ENCODE measurements at regions not wholly inside any gene's neighbourhood (a gene's known extent, or its start where the extent isn't known, plus 50 kb on each side); places are given as distances from the start of the nearest gene placed in this dataset.
A peak's percentile ranks its signal among the peaks of the same experiment; 100 is the strongest.

- Mint-ChIP-seq H3K9me3 (peaks cover 3 to 9% of the 10 kb centered on the region in 2 donors), H3K4me3 (no peak overlapping the region), H3K36me3 (ENCODE audit: insufficient read depth in 2 of 2) (peaks cover 0 to 9% of the 10 kb centered on the region in 2 donors), H3K27me3 (ENCODE audit: low read depth) (no peaks in the 10 kb centered on the region), H3K27ac (no peak overlapping the region), H3K4me1 (ENCODE audit: low read depth) (peaks cover 7% of the 10 kb centered on the region)
- no peak for ATAC-seq (replicated peaks in 1 of 2)
- no peak for DNase-seq
Measured at GRCh38 chr2:12795851-12796250, 79.1 kb downstream of the TRIB2 start.

DNA sequence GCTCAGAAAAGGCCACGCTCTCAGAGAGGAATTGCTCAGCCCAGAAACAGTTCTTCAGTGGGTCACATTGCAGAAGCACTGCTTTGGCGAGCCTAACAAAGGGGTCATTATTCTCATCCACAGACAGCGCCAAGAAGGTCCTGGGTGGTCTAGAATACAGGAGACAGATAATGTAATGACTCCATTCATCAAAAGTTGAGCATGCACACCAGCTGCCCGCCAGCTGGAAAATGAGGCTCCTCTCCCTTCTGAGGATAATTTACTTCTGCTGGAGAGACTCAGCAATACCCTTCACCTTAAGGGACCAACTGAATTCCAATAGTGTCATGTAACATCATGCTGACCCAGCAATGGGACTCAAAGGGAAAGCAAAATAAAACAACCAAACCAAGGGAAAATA is 79.9 kb downstream of the TRIB2 start:
- peaks cover 8 to 14% of the 10 kb centered on the region in 2 donors for H3K9me3 Mint-ChIP-seq
- H3K27me3 Mint-ChIP-seq (ENCODE audit: low read depth) = no peaks in the 10 kb centered on the region

GRCh38 chr2:12797815-12798214 is 81.1 kb downstream of the TRIB2 start:
- H3K4me3 Mint-ChIP-seq = no peak overlapping the region
- peaks cover 7% of the 10 kb centered on the region for H3K4me1 Mint-ChIP-seq (ENCODE audit: low read depth)
- no peak for ATAC-seq (replicated peaks in 1 of 2)
- H3K27ac Mint-ChIP-seq = no peak overlapping the region
- no peaks in the 10 kb centered on the region for H3K27me3 Mint-ChIP-seq (ENCODE audit: low read depth)
- DNase-seq = no peak
- peaks cover 13 to 23% of the 10 kb centered on the region in 2 donors for H3K9me3 Mint-ChIP-seq
- H3K36me3 Mint-ChIP-seq (ENCODE audit: insufficient read depth in 2 of 2) = peaks cover 10 to 19% of the 10 kb centered on the region in 2 donors

More for the DNA sequence above, 79.9 kb downstream of the TRIB2 start:
- no peak overlapping the region for H3K4me3 Mint-ChIP-seq
- no peak for DNase-seq
- H3K36me3 Mint-ChIP-seq (ENCODE audit: insufficient read depth in 2 of 2) = peaks cover 4 to 14% of the 10 kb centered on the region in 2 donors
- H3K4me1 Mint-ChIP-seq (ENCODE audit: low read depth) = peaks cover 7% of the 10 kb centered on the region
- H3K27ac Mint-ChIP-seq = no peak overlapping the region
- no peak for ATAC-seq (replicated peaks in 1 of 2)

DNA sequence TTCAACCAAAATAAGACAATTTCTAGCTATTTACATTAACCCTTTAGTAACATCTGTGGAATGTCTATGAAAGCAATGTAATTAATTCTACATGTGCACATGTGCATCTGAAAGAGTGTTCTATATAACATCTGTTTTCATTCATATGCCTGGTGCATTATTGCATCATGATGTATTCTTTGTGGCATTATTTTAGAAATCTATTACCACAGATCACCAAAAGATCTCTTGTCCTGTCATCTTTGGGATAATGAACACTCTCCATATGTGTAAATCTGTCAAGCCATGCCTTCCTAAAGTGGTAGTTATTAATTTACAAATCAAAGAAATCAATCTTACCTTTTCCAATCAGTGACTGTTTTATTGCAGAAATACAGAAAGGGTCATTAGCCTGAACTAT is 86.9 kb downstream of the TRIB2 start:
- H3K9me3 Mint-ChIP-seq = peaks cover 13 to 23% of the 10 kb centered on the region in 2 donors
- peaks cover 5% of the 10 kb centered on the region for H3K4me1 Mint-ChIP-seq (ENCODE audit: low read depth)
- DNase-seq = no peak
- peaks cover 11% of the 10 kb centered on the region for H3K27me3 Mint-ChIP-seq (ENCODE audit: low read depth)
- H3K36me3 Mint-ChIP-seq (ENCODE audit: insufficient read depth in 2 of 2) = peaks cover 10 to 19% of the 10 kb centered on the region in 2 donors
- no peak for ATAC-seq (replicated peaks in 1 of 2)
- no peak overlapping the region for H3K27ac Mint-ChIP-seq
- no peak overlapping the region for H3K4me3 Mint-ChIP-seq

GRCh38 chr2:12804091-12804856 is 87.5 kb downstream of the TRIB2 start:
- ATAC-seq (replicated peaks in 1 of 2) (no peak), DNase-seq (no peak)
- Mint-ChIP-seq H3K9me3 (peaks cover 10 to 21% of the 10 kb centered on the region in 2 donors), H3K36me3 (ENCODE audit: insufficient read depth in 2 of 2) (peaks cover 10 to 15% of the 10 kb centered on the region in 2 donors), H3K27ac (no peak overlapping the region), H3K27me3 (ENCODE audit: low read depth) (peaks cover 12% of the 10 kb centered on the region), H3K4me1 (ENCODE audit: low read depth) (peaks cover 5% of the 10 kb centered on the region), H3K4me3 (no peak overlapping the region)

DNA sequence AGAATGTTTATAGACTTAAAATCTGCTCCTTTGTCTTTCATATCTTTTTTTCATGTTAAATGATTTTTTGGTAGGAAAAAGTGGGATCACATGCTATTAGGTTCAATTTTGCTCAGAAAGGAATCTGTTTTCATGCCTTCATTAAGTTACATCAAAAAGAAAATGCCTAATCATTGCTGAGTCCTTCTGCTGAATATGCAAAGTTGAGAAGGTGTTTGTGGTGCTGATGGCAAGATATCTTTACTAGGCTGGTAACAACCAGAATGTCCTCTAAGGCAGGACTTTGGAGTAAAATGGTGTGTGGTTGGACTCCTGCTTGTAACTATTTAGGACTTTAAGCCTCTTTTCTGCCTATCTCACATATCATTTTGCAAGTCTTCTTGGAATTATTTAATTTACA is 88.3 kb downstream of the TRIB2 start:
- H3K27me3 Mint-ChIP-seq (ENCODE audit: low read depth) = peaks cover 18% of the 10 kb centered on the region
- peaks cover 10 to 14% of the 10 kb centered on the region in 2 donors for H3K36me3 Mint-ChIP-seq (ENCODE audit: insufficient read depth in 2 of 2)
- peaks cover 5% of the 10 kb centered on the region for H3K4me1 Mint-ChIP-seq (ENCODE audit: low read depth)
- DNase-seq = no peak
- H3K27ac Mint-ChIP-seq = no peak overlapping the region
- ATAC-seq (replicated peaks in 1 of 2) = no peak
- no peak overlapping the region for H3K4me3 Mint-ChIP-seq
- H3K9me3 Mint-ChIP-seq = peaks cover 10 to 20% of the 10 kb centered on the region in 2 donors

DNA sequence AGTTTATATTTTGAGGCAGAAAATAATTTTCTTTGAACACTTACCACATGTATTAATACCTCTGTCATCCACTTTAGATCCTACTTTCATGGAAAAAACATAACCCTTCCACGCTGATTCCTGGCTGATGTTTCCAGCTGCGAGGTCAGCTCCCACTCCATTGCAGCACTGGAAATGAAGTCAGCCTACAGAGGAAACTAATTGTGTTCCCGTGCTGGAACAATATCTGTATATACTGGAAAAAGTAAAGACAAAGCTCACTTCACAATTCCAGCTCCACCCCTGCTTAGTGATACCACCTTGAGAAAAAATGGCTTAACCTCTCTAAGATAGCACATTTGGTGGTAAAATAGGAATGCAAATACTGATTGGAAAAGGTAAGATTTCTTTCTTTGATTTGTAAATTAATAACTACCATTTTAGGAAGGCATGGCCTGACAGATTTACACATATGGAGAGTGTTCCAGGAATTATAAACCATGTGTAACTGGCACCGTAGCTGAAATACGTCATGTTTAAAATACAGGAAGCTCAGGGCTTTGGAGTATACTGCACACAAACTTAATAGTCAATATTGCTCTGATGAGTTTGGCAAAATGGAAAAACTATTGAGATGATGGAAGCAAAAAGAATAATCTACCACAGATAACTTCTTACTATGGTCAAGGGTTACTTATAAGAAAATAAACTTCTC is 90.0 kb downstream of the TRIB2 start:
- H3K9me3 Mint-ChIP-seq = peaks cover 5 to 8% of the 10 kb centered on the region in 2 donors
- ATAC-seq (replicated peaks in 1 of 2) = no peak
- H3K36me3 Mint-ChIP-seq (ENCODE audit: insufficient read depth in 2 of 2) = peaks cover 5 to 6% of the 10 kb centered on the region in 2 donors
- no peak for DNase-seq
- no peak overlapping the region for H3K27ac Mint-ChIP-seq
- peaks cover 18% of the 10 kb centered on the region for H3K27me3 Mint-ChIP-seq (ENCODE audit: low read depth)
- no peak overlapping the region for H3K4me3 Mint-ChIP-seq
- H3K4me1 Mint-ChIP-seq (ENCODE audit: low read depth) = peaks cover 5% of the 10 kb centered on the region

DNA sequence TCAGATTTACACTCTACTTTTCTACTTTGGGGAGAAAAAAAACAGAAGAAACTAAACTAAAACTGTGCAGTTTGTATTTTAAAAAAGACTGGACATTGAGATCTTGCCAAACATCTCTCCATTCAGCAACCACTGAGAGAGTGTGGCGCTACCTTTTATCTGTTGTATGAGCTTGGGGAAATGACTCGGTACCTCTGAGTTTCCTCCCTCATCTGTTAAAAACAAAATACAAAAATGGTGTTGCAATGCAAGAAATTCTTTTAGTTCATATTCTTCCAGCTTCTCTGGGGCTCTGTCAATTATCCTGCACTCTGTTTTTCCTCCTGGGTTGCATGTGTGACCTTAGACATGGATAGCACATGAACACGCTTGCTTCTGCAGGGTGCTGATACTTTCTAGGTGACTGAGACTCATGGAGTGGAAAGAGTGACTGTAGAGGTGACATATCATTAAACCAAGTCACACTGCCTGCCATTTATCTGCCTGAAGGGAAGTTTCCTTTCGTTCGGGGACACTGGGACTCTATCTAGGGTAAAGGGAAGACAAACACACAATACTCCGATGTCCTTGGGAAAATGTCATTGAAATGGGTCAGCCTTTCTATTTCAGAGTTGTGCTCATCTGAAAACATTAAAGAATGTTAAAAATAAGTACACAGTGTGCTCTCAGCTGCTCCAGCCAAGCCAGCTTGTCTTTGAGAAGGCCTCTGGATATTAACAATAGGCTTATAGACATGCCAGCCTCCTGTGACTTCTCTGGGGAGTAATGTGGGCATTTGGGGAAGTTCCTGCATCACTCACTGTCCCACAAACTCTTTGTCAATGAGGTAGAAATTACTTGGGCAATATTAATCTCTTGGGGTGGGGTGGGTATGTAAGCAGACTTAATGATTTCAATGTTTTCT is 91.4 kb downstream of the TRIB2 start:
- ATAC-seq (replicated peaks in 1 of 2) (no peak), DNase-seq (no peak)
- H3K9me3 Mint-ChIP-seq = no peaks in the 10 kb centered on the region
- H3K36me3 Mint-ChIP-seq (ENCODE audit: insufficient read depth in 2 of 2) = no peaks in the 10 kb centered on the region
- H3K27ac Mint-ChIP-seq = no peak overlapping the region
- peaks cover 5% of the 10 kb centered on the region for H3K4me1 Mint-ChIP-seq (ENCODE audit: low read depth)
- no peak overlapping the region for H3K4me3 Mint-ChIP-seq
- H3K27me3 Mint-ChIP-seq (ENCODE audit: low read depth) = peaks cover 18% of the 10 kb centered on the region

GRCh38 chr2:12809526-12809925 is 92.8 kb downstream of the TRIB2 start:
- DNase-seq (no peak), ATAC-seq (replicated peaks in 1 of 2) (no peak)
- Mint-ChIP-seq H3K36me3 (ENCODE audit: insufficient read depth in 2 of 2) (no peaks in the 10 kb centered on the region), H3K4me3 (no peak overlapping the region), H3K4me1 (ENCODE audit: low read depth) (peaks cover 5% of the 10 kb centered on the region), H3K27ac (no peak overlapping the region), H3K9me3 (no peaks in the 10 kb centered on the region), H3K27me3 (ENCODE audit: low read depth) (peaks cover 18% of the 10 kb centered on the region)

GRCh38 chr2:12811916-12812315 is 95.2 kb downstream of the TRIB2 start:
- H3K4me3 Mint-ChIP-seq = no peak overlapping the region
- H3K36me3 Mint-ChIP-seq (ENCODE audit: insufficient read depth in 2 of 2) = no peaks in the 10 kb centered on the region
- H3K27me3 Mint-ChIP-seq (ENCODE audit: low read depth) = peaks cover 7% of the 10 kb centered on the region

GRCh38 chr2:12813166-12813565 is 96.4 kb downstream of the TRIB2 start:
- H3K4me3 Mint-ChIP-seq = no peak overlapping the region
- H3K27ac Mint-ChIP-seq = no peak overlapping the region
- peaks cover 0 to 3% of the 10 kb centered on the region in 2 donors for H3K9me3 Mint-ChIP-seq
- peaks cover 22% of the 10 kb centered on the region for H3K4me1 Mint-ChIP-seq (ENCODE audit: low read depth)
- no peaks in the 10 kb centered on the region for H3K36me3 Mint-ChIP-seq (ENCODE audit: insufficient read depth in 2 of 2)
- DNase-seq (no peak), ATAC-seq (replicated peaks in 1 of 2) (no peak)
- H3K27me3 Mint-ChIP-seq (ENCODE audit: low read depth) = peaks cover 7% of the 10 kb centered on the region

More at GRCh38 chr2:12811916-12812315, 95.2 kb downstream of the TRIB2 start:
- DNase-seq (no peak), ATAC-seq (replicated peaks in 1 of 2) (no peak)
- Mint-ChIP-seq H3K9me3 (no peaks in the 10 kb centered on the region), H3K27ac (no peak overlapping the region), H3K4me1 (ENCODE audit: low read depth) (peaks cover 14% of the 10 kb centered on the region)

GRCh38 chr2:12816379-12817306 is 99.9 kb downstream of the TRIB2 start:
- Mint-ChIP-seq H3K9me3 (peaks cover 0 to 3% of the 10 kb centered on the region in 2 donors), H3K27ac (no peak overlapping the region), H3K36me3 (ENCODE audit: insufficient read depth in 2 of 2) (no peaks in the 10 kb centered on the region), H3K27me3 (ENCODE audit: low read depth) (peaks cover 6% of the 10 kb centered on the region), H3K4me3 (no peak overlapping the region), H3K4me1 (ENCODE audit: low read depth) (peaks cover 48% of the 10 kb centered on the region)
- ATAC-seq (replicated peaks in 1 of 2) (peak; percentile 9 to 35), DNase-seq (no peak)
